ENCODE measurements at regions not wholly inside any gene's neighbourhood (a gene's known extent, or its start where the extent isn't known, plus 50 kb on each side); places are given as distances from the start of the nearest gene placed in this dataset.

GRCh38 chr4:160877087-160877790 is 1286.6 kb downstream of the FSTL5 start:
- TF ChIP-seq, protein P1, sequence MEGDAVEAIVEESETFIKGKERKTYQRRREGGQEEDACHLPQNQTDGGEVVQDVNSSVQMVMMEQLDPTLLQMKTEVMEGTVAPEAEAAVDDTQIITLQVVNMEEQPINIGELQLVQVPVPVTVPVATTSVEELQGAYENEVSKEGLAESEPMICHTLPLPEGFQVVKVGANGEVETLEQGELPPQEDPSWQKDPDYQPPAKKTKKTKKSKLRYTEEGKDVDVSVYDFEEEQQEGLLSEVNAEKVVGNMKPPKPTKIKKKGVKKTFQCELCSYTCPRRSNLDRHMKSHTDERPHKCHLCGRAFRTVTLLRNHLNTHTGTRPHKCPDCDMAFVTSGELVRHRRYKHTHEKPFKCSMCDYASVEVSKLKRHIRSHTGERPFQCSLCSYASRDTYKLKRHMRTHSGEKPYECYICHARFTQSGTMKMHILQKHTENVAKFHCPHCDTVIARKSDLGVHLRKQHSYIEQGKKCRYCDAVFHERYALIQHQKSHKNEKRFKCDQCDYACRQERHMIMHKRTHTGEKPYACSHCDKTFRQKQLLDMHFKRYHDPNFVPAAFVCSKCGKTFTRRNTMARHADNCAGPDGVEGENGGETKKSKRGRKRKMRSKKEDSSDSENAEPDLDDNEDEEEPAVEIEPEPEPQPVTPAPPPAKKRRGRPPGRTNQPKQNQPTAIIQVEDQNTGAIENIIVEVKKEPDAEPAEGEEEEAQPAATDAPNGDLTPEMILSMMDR (IDR thresholded peaks at IDR 0.05) = no peak

- TF ChIP-seq, protein P1 (IDR thresholded peaks at IDR 0.05) = no peak
Observed at GRCh38 chr4:160880180-160880579, 1283.6 kb downstream of the FSTL5 start.

- TF ChIP-seq, protein P1 (IDR thresholded peaks at IDR 0.05) = no peak
Observed at GRCh38 chr4:160887668-160888067, 1276.1 kb downstream of the FSTL5 start.

DNA sequence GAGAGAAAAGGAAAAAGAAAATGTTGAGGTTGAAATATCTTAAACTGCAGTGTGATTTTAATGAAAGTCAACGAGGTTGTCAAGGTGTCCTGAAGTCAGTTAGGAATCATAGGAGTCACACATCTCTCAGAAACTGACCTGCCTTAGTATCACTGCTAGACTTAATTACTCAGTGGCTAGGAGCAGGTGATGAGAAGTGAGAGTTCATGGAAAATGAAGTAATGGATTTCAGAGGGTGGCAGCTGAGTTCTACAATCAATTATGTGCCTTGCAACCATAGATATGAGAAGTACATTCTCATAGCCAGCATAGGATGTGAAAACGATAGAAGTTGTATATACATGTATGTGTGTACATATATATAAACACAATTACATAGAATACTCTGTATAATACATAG is 1269.7 kb downstream of the FSTL5 start:
- TF ChIP-seq, protein P1 (IDR thresholded peaks at IDR 0.05) = no peak

- TF ChIP-seq, protein P1 (IDR thresholded peaks at IDR 0.05) = no peak
Observed at GRCh38 chr4:160894809-160895208, 1269.0 kb downstream of the FSTL5 start.

- TF ChIP-seq, protein P1 (IDR thresholded peaks at IDR 0.05) = no peak
Observed at GRCh38 chr4:160927311-160927710, 1236.5 kb downstream of the FSTL5 start.

GRCh38 chr4:160928482-160928881 is 1235.3 kb downstream of the FSTL5 start:
- TF ChIP-seq, protein P1 (IDR thresholded peaks at IDR 0.05) = no peak

DNA sequence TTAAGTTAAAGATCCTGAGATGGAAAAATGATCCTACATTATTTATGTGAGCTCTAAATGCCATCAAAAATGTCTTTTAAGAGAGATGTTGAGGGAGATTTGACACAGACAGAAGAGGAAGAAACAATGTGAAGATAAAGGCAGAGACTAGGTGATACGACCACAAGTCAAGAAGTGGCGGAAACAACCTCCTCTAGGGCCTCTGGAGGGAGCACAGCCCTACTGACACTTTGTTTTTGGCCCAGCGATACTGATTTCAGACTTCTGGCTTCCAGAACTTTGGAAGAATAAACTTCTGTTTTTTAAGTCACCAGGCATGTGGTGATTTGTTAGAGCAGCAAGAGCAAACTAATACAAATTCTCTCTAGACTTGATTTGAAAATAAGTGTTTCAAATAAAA is 1216.1 kb downstream of the FSTL5 start:
- TF ChIP-seq, protein P1 (IDR thresholded peaks at IDR 0.05) = no peak
